ENCODE measurements at regions not wholly inside any gene's neighbourhood (a gene's known extent, or its start where the extent isn't known, plus 50 kb on each side); places are given as distances from the start of the nearest gene placed in this dataset.

GRCh38 chr1:237976331-237976730, 85.6 kb upstream of the ZP4 start:
- Mint-ChIP-seq H3K27ac (ENCODE audit: unreplicated experiment) (no peak overlapping the region), H3K36me3 (ENCODE audit: low read depth) (no peaks in the 10 kb centered on the region), H3K4me3 (ENCODE audit: unreplicated experiment) (no peak overlapping the region), H3K27me3 (ENCODE audit: low read depth) (peaks cover 1% of the 10 kb centered on the region), H3K4me1 (ENCODE audit: low read depth) (no peaks in the 10 kb centered on the region), H3K9me3 (ENCODE audit: low read depth) (peaks cover 2% of the 10 kb centered on the region)
- TF ChIP-seq CTCF (IDR thresholded peaks at IDR 0.05) = no peak
- DNase-seq (ENCODE audit: low spot score) = no peak

GRCh38 chr1:237975903-237976302, 85.2 kb upstream of the ZP4 start:
- TF ChIP-seq CTCF (IDR thresholded peaks at IDR 0.05) = no peak
- no peak overlapping the region for H3K4me3 Mint-ChIP-seq (ENCODE audit: unreplicated experiment)
- H3K36me3 Mint-ChIP-seq (ENCODE audit: low read depth) = no peaks in the 10 kb centered on the region

GRCh38 chr1:237975376-237975775, 84.7 kb upstream of the ZP4 start:
- DNase-seq (ENCODE audit: low spot score) = no peak
- no peak overlapping the region for H3K27ac Mint-ChIP-seq (ENCODE audit: unreplicated experiment)
- H3K36me3 Mint-ChIP-seq (ENCODE audit: low read depth) = no peaks in the 10 kb centered on the region
- no peaks in the 10 kb centered on the region for H3K4me1 Mint-ChIP-seq (ENCODE audit: low read depth)
- no peak overlapping the region for H3K4me3 Mint-ChIP-seq (ENCODE audit: unreplicated experiment)
- TF ChIP-seq CTCF (IDR thresholded peaks at IDR 0.05) = no peak
- H3K27me3 Mint-ChIP-seq (ENCODE audit: low read depth) = peaks cover 1% of the 10 kb centered on the region
- H3K9me3 Mint-ChIP-seq (ENCODE audit: low read depth) = peaks cover 2% of the 10 kb centered on the region

More at GRCh38 chr1:237975903-237976302, 85.2 kb upstream of the ZP4 start:
- no peak for DNase-seq (ENCODE audit: low spot score)
- Mint-ChIP-seq H3K9me3 (ENCODE audit: low read depth) (peaks cover 2% of the 10 kb centered on the region), H3K27ac (ENCODE audit: unreplicated experiment) (no peak overlapping the region), H3K27me3 (ENCODE audit: low read depth) (peaks cover 1% of the 10 kb centered on the region), H3K4me1 (ENCODE audit: low read depth) (no peaks in the 10 kb centered on the region)

GRCh38 chr1:237972186-237972585, 81.5 kb upstream of the ZP4 start:
- no peak for TF ChIP-seq CTCF (IDR thresholded peaks at IDR 0.05)
- Mint-ChIP-seq H3K27me3 (ENCODE audit: low read depth) (peaks cover 1% of the 10 kb centered on the region), H3K4me3 (ENCODE audit: unreplicated experiment) (no peak overlapping the region), H3K27ac (ENCODE audit: unreplicated experiment) (no peak overlapping the region), H3K36me3 (ENCODE audit: low read depth) (no peaks in the 10 kb centered on the region), H3K9me3 (ENCODE audit: low read depth) (no peaks in the 10 kb centered on the region), H3K4me1 (ENCODE audit: low read depth) (no peaks in the 10 kb centered on the region)
- no peak for DNase-seq (ENCODE audit: low spot score)

GRCh38 chr1:237962985-237963384, 72.3 kb upstream of the ZP4 start:
- no peak overlapping the region for H3K27ac Mint-ChIP-seq (ENCODE audit: unreplicated experiment)
- H3K4me1 Mint-ChIP-seq (ENCODE audit: low read depth) = no peaks in the 10 kb centered on the region

More at GRCh38 chr1:237962985-237963384, 72.3 kb upstream of the ZP4 start:
- Mint-ChIP-seq H3K36me3 (ENCODE audit: low read depth) (no peaks in the 10 kb centered on the region), H3K27me3 (ENCODE audit: low read depth) (peaks cover 2% of the 10 kb centered on the region), H3K9me3 (ENCODE audit: low read depth) (no peaks in the 10 kb centered on the region), H3K4me3 (ENCODE audit: unreplicated experiment) (no peak overlapping the region)
- TF ChIP-seq CTCF (IDR thresholded peaks at IDR 0.05) = no peak
- DNase-seq (ENCODE audit: low spot score) = no peak

Data from chondrocyte (in vitro differentiated cells).